ENCODE measurements at regions not wholly inside any gene's neighbourhood (a gene's known extent, or its start where the extent isn't known, plus 50 kb on each side); places are given as distances from the start of the nearest gene placed in this dataset.

GRCh38 chr11:15446315-15446714 is 331.6 kb downstream of the INSC start:
- no peak overlapping the region for H3K9ac ChIP-seq (ENCODE audit: insufficient read depth, low read depth, low read length)
- no peaks in the 10 kb centered on the region for H3K36me3 ChIP-seq (replicated peaks in 1 of 2; ENCODE audit: control insufficient read depth in 1 of 2, insufficient read depth in 2 of 2, low read length in 2 of 2)
- in situ Hi-C loops (cut with HindIII; ENCODE audit: extremely low pct_ligation_motif_present, low pct_unique_long_range_greater_than_20kb) (no loop called here), intact Hi-C loops (cut with micrococcal nuclease; ENCODE audit: unreplicated experiment) (no loop called here)
- no peaks in the 10 kb centered on the region for H3K4me1 ChIP-seq (ENCODE audit: insufficient read depth, low read length)
- H3K79me2 ChIP-seq (ENCODE audit: insufficient read depth, low read length) = no peaks in the 10 kb centered on the region
- FAIRE-seq = no peak
- H3K27me3 ChIP-seq (ENCODE audit: control insufficient read depth in 1 of 2, insufficient read depth in 2 of 2, low read length in 2 of 2) = peaks cover 0 to 4% of the 10 kb centered on the region in 2 experiments; a peak in 1 of 5 replicates
- 3% methylated on average over 4 of the region's 4 CpGs for WGBS (ENCODE audit: low lambda C conversion rate)
- H3K4me2 ChIP-seq (ENCODE audit: low read depth, low read length) = no peak overlapping the region
- CTCF ChIA-PET (ENCODE audit: low intra/inter-chr PET ratio, low total read pairs) = no interaction called here
- no peak overlapping the region for H3K27ac ChIP-seq (ENCODE audit: extremely low read length, insufficient read depth, low read length)
- DNase-seq (ENCODE audit: low spot score) = no peak
- POLR2A ChIA-PET = no interaction called here
- H2AFZ ChIP-seq (ENCODE audit: low read length) = no peak overlapping the region
- ATAC-seq = no peak
- no TSS peak for BruUV-seq (replicated peaks)
- H3K4me3 ChIP-seq (replicated peaks in 1 of 3; ENCODE audit: insufficient read depth in 1 of 3, low read depth in 2 of 3, low read length in 3 of 3) = no peak overlapping the region
- H4K20me1 ChIP-seq (ENCODE audit: insufficient read depth, low read length) = no peaks in the 10 kb centered on the region
- H3K9me3 ChIP-seq (ENCODE audit: low read length) = no peaks in the 10 kb centered on the region
- TF ChIP-seq CENPBD1 (CRISPR knock-in tag; IDR thresholded peaks at IDR 0.05; ENCODE audit: borderline replicate concordance, low read depth) = no peak
- no peak for TF ChIP-seq ZNF18 (CRISPR knock-in tag; IDR thresholded peaks at IDR 0.05; ENCODE audit: insufficient replicate concordance)
- peak; percentile 36; the same call in 1 of the 2 replicates for TF ChIP-seq RAD51 (IDR thresholded peaks at IDR 0.05; ENCODE audit: borderline replicate concordance)

GRCh38 chr11:15446929-15447328 is 332.2 kb downstream of the INSC start:
- Histone ChIP-seq H3K4me3 (replicated peaks in 1 of 3; ENCODE audit: insufficient read depth in 1 of 3, low read depth in 2 of 3, low read length in 3 of 3) (no peak overlapping the region), H3K27ac (ENCODE audit: extremely low read length, insufficient read depth, low read length) (no peak overlapping the region), H4K20me1 (ENCODE audit: insufficient read depth, low read length) (no peaks in the 10 kb centered on the region), H3K36me3 (replicated peaks in 1 of 2; ENCODE audit: control insufficient read depth in 1 of 2, insufficient read depth in 2 of 2, low read length in 2 of 2) (no peaks in the 10 kb centered on the region), H3K27me3 (ENCODE audit: control insufficient read depth in 1 of 2, insufficient read depth in 2 of 2, low read length in 2 of 2) (peaks cover 0 to 4% of the 10 kb centered on the region in 2 experiments; a peak in 1 of 5 replicates), H3K9ac (ENCODE audit: insufficient read depth, low read depth, low read length) (no peak overlapping the region), H2AFZ (ENCODE audit: low read length) (no peak overlapping the region), H3K79me2 (ENCODE audit: insufficient read depth, low read length) (no peaks in the 10 kb centered on the region), H3K4me1 (ENCODE audit: insufficient read depth, low read length) (no peaks in the 10 kb centered on the region), H3K4me2 (ENCODE audit: low read depth, low read length) (no peak overlapping the region), H3K9me3 (ENCODE audit: low read length) (no peaks in the 10 kb centered on the region)
- DNase-seq (ENCODE audit: low spot score) = no peak
- 32% methylated on average over 3 of the region's 3 CpGs for WGBS (ENCODE audit: low lambda C conversion rate)
- TF ChIP-seq ARID5B (CRISPR knock-in tag; IDR thresholded peaks at IDR 0.05) (no peak), RXRA (CRISPR knock-in tag; IDR thresholded peaks at IDR 0.05) (no peak), ELF3 (CRISPR knock-in tag; IDR thresholded peaks at IDR 0.05) (no peak)
- CTCF ChIA-PET (ENCODE audit: low intra/inter-chr PET ratio, low total read pairs) = no interaction called here
- ATAC-seq = no peak
- POLR2A ChIA-PET = no interaction called here
- intact Hi-C loops (cut with micrococcal nuclease; ENCODE audit: unreplicated experiment) = no loop called here
- no peak for FAIRE-seq
- in situ Hi-C loops (cut with HindIII; ENCODE audit: extremely low pct_ligation_motif_present, low pct_unique_long_range_greater_than_20kb) = no loop called here
- no TSS peak for BruUV-seq (replicated peaks)
